ENCODE measurements at regions not wholly inside any gene's neighbourhood (a gene's known extent, or its start where the extent isn't known, plus 50 kb on each side); places are given as distances from the start of the nearest gene placed in this dataset.

DNA sequence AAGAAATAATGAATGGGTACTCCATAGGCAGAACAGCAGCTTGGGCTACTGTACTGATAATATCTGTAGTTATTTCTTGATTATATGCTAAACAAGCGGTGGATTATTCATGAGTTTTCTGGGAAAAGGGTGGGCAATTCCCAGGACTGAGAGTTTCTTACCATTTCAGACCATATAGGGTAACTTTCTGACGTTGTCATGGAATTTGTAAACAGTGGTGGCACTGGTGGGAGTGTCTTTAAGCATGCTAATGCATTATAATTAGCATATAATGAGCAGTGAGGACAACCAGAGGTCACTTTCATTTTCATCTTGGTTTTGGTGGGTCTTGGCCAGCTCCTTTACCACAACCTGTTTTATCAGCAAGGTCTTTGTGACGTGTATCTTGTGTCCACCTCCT, 399.7 kb downstream of the CDC14C start:
- Histone ChIP-seq H2AK5ac (ENCODE audit: low read depth, low read length) (no peak overlapping the region), H3K9me1 (ENCODE audit: insufficient read depth, low read length) (no peaks in the 10 kb centered on the region), H2BK120ac (ENCODE audit: low read depth, low read length) (no peak overlapping the region), H3K79me1 (ENCODE audit: low read depth in 1 of 2, low read length in 2 of 2) (no peaks in the 10 kb centered on the region), H2AK9ac (replicated peaks; ENCODE audit: low read depth, low read length, poor library complexity) (no peak overlapping the region), H3K23ac (ENCODE audit: low read depth, low read length) (no peak overlapping the region), H3K9ac (ENCODE audit: low read depth, low read length) (no peak overlapping the region), H3K27me3 (ENCODE audit: control insufficient read depth, insufficient read depth, low read length) (no peaks in the 10 kb centered on the region), H4K20me1 (ENCODE audit: insufficient read depth, low read length) (no peaks in the 10 kb centered on the region), H3K4me2 (ENCODE audit: low read depth, low read length) (no peak overlapping the region), H2BK20ac (ENCODE audit: low read depth, low read length) (no peak overlapping the region), H3K56ac (ENCODE audit: extremely low read depth, insufficient read depth, low read length) (no peak overlapping the region), H4K5ac (ENCODE audit: low read depth, low read length) (no peak overlapping the region), H3K14ac (replicated peaks; ENCODE audit: low read depth, low read length) (no peak overlapping the region), H3K9me3 (ENCODE audit: control insufficient read depth, insufficient read depth, low read length) (peaks cover 4% of the 10 kb centered on the region), H4K91ac (ENCODE audit: insufficient read depth, low read depth, low read length) (no peak overlapping the region), H3K4me1 (ENCODE audit: control insufficient read depth, insufficient read depth, low read length) (no peaks in the 10 kb centered on the region), H3K4ac (ENCODE audit: low read depth, low read length) (no peak overlapping the region), H2BK5ac (ENCODE audit: low read depth, low read length, poor library complexity, severe bottlenecking) (no peak overlapping the region), H3K4me3 (ENCODE audit: insufficient read depth, low read depth, low read length) (no peak overlapping the region), H2BK15ac (ENCODE audit: low read depth, low read length) (no peak overlapping the region), H2AFZ (replicated peaks; ENCODE audit: low read length, poor library complexity) (no peak overlapping the region), H3K18ac (ENCODE audit: low read depth, low read length) (no peak overlapping the region), H3K36me3 (ENCODE audit: control insufficient read depth, insufficient read depth, low read length) (no peaks in the 10 kb centered on the region), H3K27ac (ENCODE audit: insufficient read depth, low read length) (no peak overlapping the region), H4K8ac (ENCODE audit: low read depth in 2 of 2, low read length in 2 of 2) (no peak overlapping the region)
- POLR2A ChIA-PET (ENCODE audit: unreplicated experiment): no interaction called here
- CTCF ChIA-PET: no interaction called here
- intact Hi-C loops (cut with micrococcal nuclease): no loop called here
- DNase-seq: no peak
- WGBS, 2 experiments (ENCODE audit: extremely low coverage in 2 of 2, insufficient read length in 1 of 2): no CpG with 5 or more reads among the region's 3 CpGs
- no peak for ATAC-seq (ENCODE audit: low read depth)
- TF ChIP-seq NFE2L2 (IDR thresholded peaks at IDR 0.05; ENCODE audit: low read depth, low read length) (no peak), CHD1 (IDR thresholded peaks at IDR 0.05; ENCODE audit: low read depth, low read length) (no peak), MXI1 (IDR thresholded peaks at IDR 0.05; ENCODE audit: borderline replicate concordance, low read depth, low read length) (no peak), BHLHE40 (IDR thresholded peaks at IDR 0.05; ENCODE audit: low read depth, low read length) (no peak), SMC3 (IDR thresholded peaks at IDR 0.05; ENCODE audit: low read depth, low read length) (no peak), FOS (IDR thresholded peaks at IDR 0.05; ENCODE audit: low read depth, low read length) (no peak), RFX5 (IDR thresholded peaks at IDR 0.05; ENCODE audit: low read depth, low read length) (no peak), MAFK (IDR thresholded peaks at IDR 0.05; ENCODE audit: low read depth, low read length) (no peak), CEBPB (IDR thresholded peaks at IDR 0.05; ENCODE audit: low read depth, low read length) (no peak), MAZ (IDR thresholded peaks at IDR 0.05; ENCODE audit: borderline replicate concordance, low read depth, low read length) (no peak), POLR2A (IDR thresholded peaks at IDR 0.05; ENCODE audit: low read depth, low read length) (no peak), RCOR1 (IDR thresholded peaks at IDR 0.05; ENCODE audit: insufficient replicate concordance, low read length) (no peak), RAD21 (IDR thresholded peaks at IDR 0.05; ENCODE audit: low read length) (no peak), USF2 (IDR thresholded peaks at IDR 0.05; ENCODE audit: low read depth, low read length) (no peak)
- TF ChIP-seq, protein P1, sequence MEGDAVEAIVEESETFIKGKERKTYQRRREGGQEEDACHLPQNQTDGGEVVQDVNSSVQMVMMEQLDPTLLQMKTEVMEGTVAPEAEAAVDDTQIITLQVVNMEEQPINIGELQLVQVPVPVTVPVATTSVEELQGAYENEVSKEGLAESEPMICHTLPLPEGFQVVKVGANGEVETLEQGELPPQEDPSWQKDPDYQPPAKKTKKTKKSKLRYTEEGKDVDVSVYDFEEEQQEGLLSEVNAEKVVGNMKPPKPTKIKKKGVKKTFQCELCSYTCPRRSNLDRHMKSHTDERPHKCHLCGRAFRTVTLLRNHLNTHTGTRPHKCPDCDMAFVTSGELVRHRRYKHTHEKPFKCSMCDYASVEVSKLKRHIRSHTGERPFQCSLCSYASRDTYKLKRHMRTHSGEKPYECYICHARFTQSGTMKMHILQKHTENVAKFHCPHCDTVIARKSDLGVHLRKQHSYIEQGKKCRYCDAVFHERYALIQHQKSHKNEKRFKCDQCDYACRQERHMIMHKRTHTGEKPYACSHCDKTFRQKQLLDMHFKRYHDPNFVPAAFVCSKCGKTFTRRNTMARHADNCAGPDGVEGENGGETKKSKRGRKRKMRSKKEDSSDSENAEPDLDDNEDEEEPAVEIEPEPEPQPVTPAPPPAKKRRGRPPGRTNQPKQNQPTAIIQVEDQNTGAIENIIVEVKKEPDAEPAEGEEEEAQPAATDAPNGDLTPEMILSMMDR (conservative IDR thresholded peaks at IDR 0.05; ENCODE audit: low read depth, low read length): no peak
- TF ChIP-seq, protein P2, sequence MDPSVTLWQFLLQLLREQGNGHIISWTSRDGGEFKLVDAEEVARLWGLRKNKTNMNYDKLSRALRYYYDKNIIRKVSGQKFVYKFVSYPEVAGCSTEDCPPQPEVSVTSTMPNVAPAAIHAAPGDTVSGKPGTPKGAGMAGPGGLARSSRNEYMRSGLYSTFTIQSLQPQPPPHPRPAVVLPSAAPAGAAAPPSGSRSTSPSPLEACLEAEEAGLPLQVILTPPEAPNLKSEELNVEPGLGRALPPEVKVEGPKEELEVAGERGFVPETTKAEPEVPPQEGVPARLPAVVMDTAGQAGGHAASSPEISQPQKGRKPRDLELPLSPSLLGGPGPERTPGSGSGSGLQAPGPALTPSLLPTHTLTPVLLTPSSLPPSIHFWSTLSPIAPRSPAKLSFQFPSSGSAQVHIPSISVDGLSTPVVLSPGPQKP (IDR thresholded peaks at IDR 0.05; ENCODE audit: borderline replicate concordance, low read depth, low read length): no peak
- in situ Hi-C loops (cut with MboI; ENCODE audit: low sequenced_read_pairs): no loop called here
- no TSS peak for BruUV-seq (replicated peaks)
- dilution Hi-C loops (cut with HindIII; ENCODE audit: low sequenced_read_pairs, unreplicated experiment): no loop called here

Measured in IMR-90 (cell line).